Heart left ventricle (tissue), 13 donors: ENCODE measurements at regions not wholly inside any gene's neighbourhood (a gene's known extent, or its start where the extent isn't known, plus 50 kb on each side); places are given as distances from the start of the nearest gene placed in this dataset.

Experiments used
- CTCF ChIP-seq, 12 donors: fragments of 200-600 bp; sonication (generic) in 4 of 12; IDR thresholded peaks; one replicate each; pipeline versions ENCODE4 v1.5.0 to v1.8.0; 2018 to 2022; ENCODE audit warnings: antibody characterized with exemption in 12 of 12, mild to moderate bottlenecking in 5 of 12
- POLR2A ChIP-seq, 2 donors: fragments of 450-650 bp; IDR thresholded peaks; one replicate each; pipeline ENCODE4 v1.6.1; 2017; ENCODE audit warnings: antibody characterized with exemption in 2 of 2, mild to moderate bottlenecking in 2 of 2, moderate library complexity in 2 of 2
- donor health status: ischemic (EF 13 %, LVEDD 7.1; RV severe dilation, severe dysfunction).
- donor health status: DM: no; HTN: yes; CAD: no.
- donor health status: DM: no; HTN: no; CAD: no.
- donor health status: ischemic (EF 25% LVEDD 6.9; RV normal size, moderate dysfunction).
- donor health status: ischemic (EF 25% LVEDD 5.7; RV mildly dilated, moderate dysfunction).
- donor health status: ischemic (EF 35%, LVEDD 5.7; RV mildly dilated, moderate dysfunction).
- donor health status: nonischemic (EF 11% LVEDD 7.7; RV severe dilation, severe dysfunction).
- donor health status: DM: yes; HTN: yes; CAD: no.
- donor health status: PGD.
- donor health status: ischemic (EF 29% LVEDD 5.4; RV normal size, mild dysfunction).
- donor health status: nonischemic (EF 23%, LVEDD 6.1; RV moderate dilation, normal function).

GRCh38 chr5:133890776-133891280 lies 77.6 kb downstream of the C5orf15 start:
- TF ChIP-seq CTCF (IDR thresholded peaks at IDR 0.05) (no peak), POLR2A (IDR thresholded peaks at IDR 0.05) (no peak)
